ENCODE measurements at regions not wholly inside any gene's neighbourhood (a gene's known extent, or its start where the extent isn't known, plus 50 kb on each side); places are given as distances from the start of the nearest gene placed in this dataset.
"Not testable (repeated sequence)": the region's sequence is repeated elsewhere in the genome, so short reads cannot be mapped to it uniquely, and the experiment has no call there.

DNA sequence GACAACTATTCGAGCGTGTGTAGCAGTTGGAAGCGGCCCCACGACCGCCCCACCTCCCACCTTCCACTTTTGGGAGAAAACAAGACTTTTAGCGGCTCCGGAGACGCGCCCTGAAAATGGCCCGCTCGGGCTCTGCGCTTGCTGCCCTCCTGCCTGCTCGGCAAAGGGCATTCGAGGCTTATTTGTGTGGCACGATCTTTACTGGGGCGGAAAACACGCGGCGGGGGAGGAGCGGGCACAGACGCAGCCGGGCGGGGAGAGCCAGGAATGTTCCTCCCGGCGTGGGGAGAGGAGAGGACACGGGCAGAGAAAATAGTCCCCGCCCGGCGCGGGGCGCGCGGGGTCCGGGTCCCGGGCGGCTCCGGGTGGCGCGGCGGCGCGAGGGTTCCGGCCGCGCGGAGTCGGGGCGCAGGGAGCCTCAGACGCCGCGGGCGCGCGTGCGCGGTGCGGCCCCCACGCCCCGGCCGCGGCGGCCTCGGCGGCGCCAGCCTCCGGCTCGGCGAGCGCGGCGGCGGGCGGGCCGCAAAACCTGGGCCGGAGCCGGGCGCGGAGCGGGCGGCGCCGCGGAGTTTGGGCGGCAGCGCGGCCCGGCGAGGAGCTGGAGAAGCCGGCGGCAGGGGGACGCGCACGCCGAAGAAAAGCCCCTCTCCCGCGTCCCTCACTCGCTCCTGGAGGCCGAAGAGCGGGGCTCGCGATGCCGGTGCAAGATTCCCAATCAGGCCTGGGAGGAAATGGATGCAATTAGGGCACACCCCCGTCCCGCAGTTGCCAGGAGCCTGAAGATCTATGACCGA lies 90.0 kb upstream of the ARID1B start:
- peaks cover 24% of the 10 kb centered on the region for H3K27me3 Mint-ChIP-seq (ENCODE audit: low read depth)

DNA sequence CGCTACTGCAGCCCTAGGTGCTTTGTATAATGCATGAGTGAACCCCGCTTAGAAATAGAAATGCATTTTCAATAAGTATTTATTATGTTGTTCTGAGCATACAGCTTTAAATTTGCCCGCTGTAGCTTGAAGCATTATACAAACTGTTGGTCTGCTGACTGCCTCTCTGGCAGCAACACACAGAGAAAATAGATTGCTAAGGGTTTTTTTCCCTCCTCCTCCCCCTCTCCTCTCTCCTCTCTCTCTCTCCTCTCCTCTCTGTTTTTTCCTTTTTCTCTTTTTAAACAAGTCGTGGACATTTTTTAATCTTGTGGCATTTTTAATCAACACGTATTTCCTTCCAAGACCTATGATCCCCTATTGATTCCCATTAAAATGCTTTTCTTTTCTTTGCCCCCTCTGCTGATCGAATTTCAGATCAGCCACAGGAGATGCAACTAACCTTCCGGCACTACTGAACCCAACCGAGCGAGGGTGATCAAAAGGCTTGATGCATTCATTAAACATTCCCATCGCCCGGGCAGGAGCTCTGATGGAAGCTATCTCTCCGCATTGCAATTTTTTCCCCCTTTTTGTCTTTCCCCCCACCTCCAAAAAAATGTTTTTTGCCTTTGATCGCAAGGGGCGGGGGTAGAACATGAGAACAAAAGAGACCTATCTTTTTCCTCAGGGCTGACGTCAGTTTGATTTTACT lies 90.7 kb upstream of the ARID1B start:
- peak overlapping the region; percentile 73 for H3K27ac Mint-ChIP-seq
- peaks cover 29% of the 10 kb centered on the region for H3K4me1 Mint-ChIP-seq (ENCODE audit: low read depth)
- H3K9me3 Mint-ChIP-seq = no peaks in the 10 kb centered on the region
- no peak for DNase-seq (ENCODE audit: low spot score)
- intact Hi-C loops (cut with micrococcal nuclease) = loop anchor here (5.0 to 10.0 kb wide), 3 partner anchors 122 to 268 kb away; no protein-coding TSS in a partner anchor
- peaks cover 24% of the 10 kb centered on the region for H3K27me3 Mint-ChIP-seq (ENCODE audit: low read depth)
- H3K4me3 Mint-ChIP-seq (ENCODE audit: low read depth) = peak overlapping the region; percentile 84
- no peaks in the 10 kb centered on the region for H3K36me3 Mint-ChIP-seq (ENCODE audit: low read depth)

More for the DNA sequence above, 90.0 kb upstream of the ARID1B start:
- peak overlapping the region; percentile 73 for H3K27ac Mint-ChIP-seq
- peak; percentile 75 for DNase-seq (ENCODE audit: low spot score)
- peak overlapping the region; percentile 84 for H3K4me3 Mint-ChIP-seq (ENCODE audit: low read depth)
- H3K36me3 Mint-ChIP-seq (ENCODE audit: low read depth) = no peaks in the 10 kb centered on the region
- intact Hi-C loops (cut with micrococcal nuclease) = loop anchor here (1.0 to 10.0 kb wide), 4 partner anchors 90 to 268 kb away; partner anchors contain the start of gene ARID1B
- H3K9me3 Mint-ChIP-seq = no peaks in the 10 kb centered on the region
- peaks cover 29% of the 10 kb centered on the region for H3K4me1 Mint-ChIP-seq (ENCODE audit: low read depth)

DNA sequence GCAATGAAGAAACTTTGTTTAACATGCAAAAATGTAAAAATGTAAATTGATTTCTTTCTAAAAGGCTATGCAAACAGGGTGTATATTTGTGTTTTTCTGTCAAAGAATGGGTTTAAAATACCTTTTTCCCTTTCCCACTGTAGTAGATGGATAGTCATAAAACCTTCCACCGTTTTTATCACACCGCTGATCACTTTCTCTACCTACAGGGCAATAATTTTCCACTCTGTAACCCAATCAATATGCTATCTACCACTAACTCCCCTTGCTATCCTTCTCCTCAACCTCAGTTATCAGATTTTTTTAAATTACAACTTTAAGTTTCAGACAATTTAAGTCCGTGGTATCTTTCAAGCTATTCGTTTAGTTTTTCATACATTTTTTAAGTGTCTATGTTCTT lies 91.4 kb upstream of the ARID1B start:
- Mint-ChIP-seq H3K27me3 (ENCODE audit: low read depth) (peaks cover 24% of the 10 kb centered on the region), H3K4me1 (ENCODE audit: low read depth) (peaks cover 28% of the 10 kb centered on the region), H3K4me3 (ENCODE audit: low read depth) (peak overlapping the region; percentile 84), H3K36me3 (ENCODE audit: low read depth) (no peaks in the 10 kb centered on the region), H3K9me3 (no peaks in the 10 kb centered on the region), H3K27ac (peak overlapping the region; percentile 14)
- no peak for DNase-seq (ENCODE audit: low spot score)
- intact Hi-C loops (cut with micrococcal nuclease) = loop anchor here (5.0 to 10.0 kb wide), 3 partner anchors 121 to 269 kb away; no protein-coding TSS in a partner anchor

DNA sequence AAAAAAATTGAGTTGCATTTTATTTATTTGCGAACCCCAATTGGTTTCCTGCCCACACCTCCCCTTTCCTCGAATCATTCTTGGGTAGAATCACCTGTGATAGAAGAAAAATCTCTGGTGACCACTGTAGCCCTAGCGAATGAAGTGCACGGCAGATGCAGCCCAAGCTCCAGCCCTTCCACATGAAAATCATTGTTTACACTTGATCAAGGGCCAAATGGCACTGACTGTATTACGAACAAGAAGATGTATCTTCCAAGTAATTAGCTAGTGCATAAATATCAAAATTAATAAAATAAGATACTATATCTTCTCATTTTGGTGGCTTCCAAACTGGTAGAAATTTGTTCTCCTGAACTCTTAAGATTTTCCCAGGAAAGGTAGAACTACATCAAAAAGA lies 93.4 kb upstream of the ARID1B start:
- H3K36me3 Mint-ChIP-seq (ENCODE audit: low read depth) = no peaks in the 10 kb centered on the region
- intact Hi-C loops (cut with micrococcal nuclease) = loop anchor here (10.0 kb wide), 2 partner anchors 119 to 271 kb away; no protein-coding TSS in a partner anchor
- no peaks in the 10 kb centered on the region for H3K9me3 Mint-ChIP-seq
- H3K4me1 Mint-ChIP-seq (ENCODE audit: low read depth) = peaks cover 25% of the 10 kb centered on the region
- peaks cover 22% of the 10 kb centered on the region for H3K27me3 Mint-ChIP-seq (ENCODE audit: low read depth)
- DNase-seq (ENCODE audit: low spot score) = no peak
- no peak overlapping the region for H3K4me3 Mint-ChIP-seq (ENCODE audit: low read depth)
- no peak overlapping the region for H3K27ac Mint-ChIP-seq

DNA sequence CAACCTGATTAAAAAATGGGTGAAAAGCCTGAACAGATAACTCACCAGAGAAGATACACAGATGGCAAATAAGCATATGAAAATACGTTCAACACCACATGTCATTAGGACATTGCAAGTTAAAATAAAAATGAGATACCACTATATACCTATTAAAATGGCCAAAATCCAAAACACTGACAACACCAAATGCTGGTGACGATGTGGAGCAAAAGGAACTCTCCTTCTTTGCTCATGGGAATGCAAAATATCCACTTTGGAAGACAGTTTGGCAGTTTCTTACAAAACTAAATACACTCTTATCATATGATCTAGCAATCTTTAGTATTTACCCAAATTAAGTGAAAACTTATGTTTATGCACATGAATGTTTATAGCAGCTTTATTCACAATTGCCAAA lies 100.5 kb upstream of the ARID1B start:
- Mint-ChIP-seq H3K9me3 (peaks cover 27% of the 10 kb centered on the region), H3K4me1 (ENCODE audit: low read depth) (no peaks in the 10 kb centered on the region), H3K27ac (no peak overlapping the region), H3K4me3 (ENCODE audit: low read depth) (no peak overlapping the region), H3K27me3 (ENCODE audit: low read depth) (peaks cover 1% of the 10 kb centered on the region), H3K36me3 (ENCODE audit: low read depth) (no peaks in the 10 kb centered on the region)
- intact Hi-C loops (cut with micrococcal nuclease) = no loop called here
- DNase-seq (ENCODE audit: low spot score) = no peak

GRCh38 chr6:156674197-156674596 lies 103.0 kb upstream of the ARID1B start:
- DNase-seq (ENCODE audit: low spot score) = no peak
- Mint-ChIP-seq H3K27me3 (ENCODE audit: low read depth) (peaks cover 1% of the 10 kb centered on the region), H3K36me3 (ENCODE audit: low read depth) (no peaks in the 10 kb centered on the region), H3K9me3 (peaks cover 29% of the 10 kb centered on the region), H3K27ac (no peak overlapping the region), H3K4me3 (ENCODE audit: low read depth) (no peak overlapping the region), H3K4me1 (ENCODE audit: low read depth) (no peaks in the 10 kb centered on the region)
- intact Hi-C loops (cut with micrococcal nuclease) = no loop called here

DNA sequence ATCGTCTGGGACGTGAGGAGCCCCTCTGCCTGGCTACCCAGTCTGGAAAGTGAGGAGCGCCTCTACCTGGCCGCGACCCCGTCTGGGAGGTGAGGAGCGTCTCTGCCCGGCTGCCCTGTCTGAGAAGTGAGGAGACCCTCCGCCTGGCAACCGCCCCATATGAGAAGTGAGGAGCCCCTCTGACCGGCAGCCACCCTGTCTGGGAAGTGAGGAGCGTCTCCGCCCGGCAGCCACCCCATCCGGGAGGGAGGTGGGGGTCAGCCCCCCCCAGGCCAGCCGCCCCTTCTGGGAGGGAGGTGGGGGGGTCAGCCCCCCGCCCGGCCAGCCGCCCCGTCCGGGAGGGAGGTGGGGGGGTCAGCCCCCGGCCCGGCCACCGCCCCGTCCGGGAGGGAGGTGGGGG lies 107.1 kb upstream of the ARID1B start:
- H3K4me3 Mint-ChIP-seq (ENCODE audit: low read depth); H3K4me1 Mint-ChIP-seq (ENCODE audit: low read depth); H3K27ac Mint-ChIP-seq; intact Hi-C loops (cut with micrococcal nuclease); H3K36me3 Mint-ChIP-seq (ENCODE audit: low read depth); DNase-seq (ENCODE audit: low spot score): not testable (repeated sequence)
- peaks cover 27% of the 10 kb centered on the region for H3K9me3 Mint-ChIP-seq
- H3K27me3 Mint-ChIP-seq (ENCODE audit: low read depth) = peaks cover 16% of the 10 kb centered on the region

DNA sequence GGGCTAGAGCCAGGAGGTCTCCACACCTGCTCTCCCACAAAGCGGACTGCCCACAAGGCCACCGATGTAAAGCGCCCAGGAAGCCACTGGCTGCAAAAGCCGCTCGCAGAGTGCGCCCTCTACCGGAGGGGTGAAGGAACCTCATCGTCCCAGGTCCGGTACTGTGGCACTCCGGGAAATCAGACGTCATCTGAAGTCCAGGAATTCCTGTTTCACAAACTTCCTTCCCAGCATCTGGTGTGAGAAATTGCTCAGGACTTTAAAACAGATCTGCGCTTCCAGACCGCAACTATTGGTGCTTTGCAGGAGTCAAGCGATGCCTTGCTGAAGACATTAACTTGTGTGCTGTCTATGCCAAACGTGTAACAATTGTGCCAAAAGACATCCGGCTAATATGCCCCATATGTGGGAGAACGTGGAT lies 115.1 kb upstream of the ARID1B start:
- peaks cover 15% of the 10 kb centered on the region for H3K4me1 Mint-ChIP-seq (ENCODE audit: low read depth)
- intact Hi-C loops (cut with micrococcal nuclease) = no loop called here
- no peak overlapping the region for H3K4me3 Mint-ChIP-seq (ENCODE audit: low read depth)
- DNase-seq (ENCODE audit: low spot score) = no peak
- H3K9me3 Mint-ChIP-seq = no peaks in the 10 kb centered on the region
- H3K27ac Mint-ChIP-seq = no peak overlapping the region
- peaks cover 13% of the 10 kb centered on the region for H3K27me3 Mint-ChIP-seq (ENCODE audit: low read depth)
- H3K36me3 Mint-ChIP-seq (ENCODE audit: low read depth) = no peaks in the 10 kb centered on the region

- H3K4me3 Mint-ChIP-seq (ENCODE audit: low read depth) = no peak overlapping the region
- H3K27me3 Mint-ChIP-seq (ENCODE audit: low read depth) = peaks cover 8% of the 10 kb centered on the region
- H3K36me3 Mint-ChIP-seq (ENCODE audit: low read depth) = no peaks in the 10 kb centered on the region
- intact Hi-C loops (cut with micrococcal nuclease) = no loop called here
- no peak overlapping the region for H3K27ac Mint-ChIP-seq
- no peak for DNase-seq (ENCODE audit: low spot score)
- peaks cover 15% of the 10 kb centered on the region for H3K4me1 Mint-ChIP-seq (ENCODE audit: low read depth)
- no peaks in the 10 kb centered on the region for H3K9me3 Mint-ChIP-seq
Measured at GRCh38 chr6:156660389-156660788, 116.8 kb upstream of the ARID1B start.

DNA sequence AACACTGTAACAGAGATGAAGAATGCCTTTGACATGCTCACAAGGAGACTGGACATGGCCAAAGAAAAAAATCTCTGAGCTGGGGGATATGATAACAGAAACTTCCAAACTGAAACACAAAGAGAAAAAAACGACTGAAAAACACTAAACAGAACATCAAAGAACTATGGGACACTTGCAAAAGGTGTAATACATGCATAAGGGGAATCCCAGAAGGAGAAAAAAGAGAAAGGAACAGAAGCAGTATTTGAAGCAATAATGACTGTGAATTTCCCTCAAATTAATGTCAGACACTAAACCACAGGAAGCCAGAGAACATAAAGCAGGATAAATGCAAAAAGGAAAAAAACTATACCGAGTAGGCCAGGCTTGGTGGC lies 117.4 kb upstream of the ARID1B start:
- intact Hi-C loops (cut with micrococcal nuclease) = no loop called here
- no peaks in the 10 kb centered on the region for H3K36me3 Mint-ChIP-seq (ENCODE audit: low read depth)

DNA sequence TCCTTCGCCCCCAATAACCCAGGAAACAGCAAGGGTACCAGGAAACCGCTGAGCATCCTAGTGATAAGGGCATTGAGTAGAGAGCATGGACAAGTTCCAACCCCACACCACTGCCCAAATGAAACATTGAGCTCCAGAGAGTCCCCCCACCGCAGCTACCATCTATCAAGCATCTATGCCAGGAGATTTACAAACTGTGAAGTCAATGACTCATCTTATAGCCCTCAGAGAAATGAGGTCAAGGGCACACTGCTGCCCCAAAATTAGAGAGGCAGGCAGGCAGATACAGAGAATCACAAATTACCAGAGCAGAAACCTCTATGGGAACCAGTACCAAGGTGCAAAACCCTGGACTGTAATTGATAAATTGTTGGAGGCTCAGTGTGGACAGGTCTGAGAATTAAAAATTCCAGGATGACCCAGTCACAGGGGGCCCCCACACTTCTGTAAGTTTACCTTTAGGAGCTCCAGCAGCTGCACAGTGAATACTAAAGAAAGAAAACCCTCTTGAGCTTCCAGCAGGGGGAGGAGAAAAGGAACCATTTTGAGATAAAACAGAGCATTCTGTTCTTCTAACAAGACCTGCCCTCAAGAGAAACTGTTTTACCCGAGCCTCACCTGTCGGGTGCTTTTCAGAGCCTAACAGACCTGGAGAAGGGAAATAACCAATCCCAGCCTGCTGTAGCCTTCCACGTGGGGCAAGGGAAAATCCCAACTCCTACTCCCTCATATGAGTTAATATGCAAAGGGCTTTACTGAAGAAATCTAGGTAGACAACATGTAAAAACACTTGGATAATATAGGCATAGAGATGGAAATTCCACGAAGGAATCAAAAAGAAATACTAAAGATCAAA lies 118.0 kb upstream of the ARID1B start:
- peaks cover 3% of the 10 kb centered on the region for H3K27me3 Mint-ChIP-seq (ENCODE audit: low read depth)

More for the DNA sequence above, 117.4 kb upstream of the ARID1B start:
- Mint-ChIP-seq H3K4me3 (ENCODE audit: low read depth) (no peak overlapping the region), H3K27ac (no peak overlapping the region), H3K27me3 (ENCODE audit: low read depth) (peaks cover 5% of the 10 kb centered on the region), H3K4me1 (ENCODE audit: low read depth) (peaks cover 15% of the 10 kb centered on the region), H3K9me3 (no peaks in the 10 kb centered on the region)
- DNase-seq (ENCODE audit: low spot score) = no peak

DNA sequence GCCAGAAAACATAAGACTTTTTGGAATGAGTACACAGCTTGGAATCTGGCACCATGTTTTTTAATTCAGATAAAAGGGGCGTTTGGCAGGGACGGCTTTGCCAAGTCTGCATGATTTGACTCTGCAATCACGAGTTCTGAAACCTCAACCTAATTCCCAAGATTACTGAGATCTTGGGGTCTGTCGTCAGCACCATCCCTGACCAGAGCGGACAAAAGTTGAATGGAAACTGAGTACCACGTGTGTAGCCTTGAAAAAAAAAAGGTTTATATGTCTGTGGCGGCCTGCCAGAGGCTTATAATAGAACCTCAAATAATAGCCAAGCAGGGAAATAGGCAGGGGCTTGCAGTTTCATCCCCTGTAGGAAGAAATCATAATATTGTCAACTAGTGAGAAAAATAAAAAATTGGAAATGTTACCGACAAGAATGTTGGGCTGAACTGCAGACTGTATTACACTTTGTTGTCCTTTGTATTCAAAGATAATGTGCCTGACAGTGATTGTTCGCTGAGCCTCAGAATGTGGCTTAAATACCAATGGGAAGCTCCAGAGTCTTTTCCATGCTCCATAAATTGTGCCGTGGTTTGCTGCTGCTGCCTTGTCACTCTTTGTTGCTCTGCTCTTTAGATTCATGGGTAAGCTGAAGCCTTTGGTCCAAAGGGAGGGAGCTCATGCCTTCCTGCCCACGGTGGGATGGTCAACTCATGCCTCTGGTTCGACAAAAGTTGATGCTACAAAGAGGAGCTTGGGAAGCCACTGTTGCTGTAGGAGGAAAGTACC lies 118.8 kb upstream of the ARID1B start:
- no peak for DNase-seq (ENCODE audit: low spot score)
- no peak overlapping the region for H3K4me3 Mint-ChIP-seq (ENCODE audit: low read depth)
- peaks cover 9% of the 10 kb centered on the region for H3K27me3 Mint-ChIP-seq (ENCODE audit: low read depth)
- H3K36me3 Mint-ChIP-seq (ENCODE audit: low read depth) = no peaks in the 10 kb centered on the region
- H3K4me1 Mint-ChIP-seq (ENCODE audit: low read depth) = peaks cover 15% of the 10 kb centered on the region
- no peaks in the 10 kb centered on the region for H3K9me3 Mint-ChIP-seq
- no peak overlapping the region for H3K27ac Mint-ChIP-seq
- intact Hi-C loops (cut with micrococcal nuclease) = no loop called here

More for the DNA sequence above, 118.0 kb upstream of the ARID1B start:
- Mint-ChIP-seq H3K4me1 (ENCODE audit: low read depth) (peaks cover 15% of the 10 kb centered on the region), H3K36me3 (ENCODE audit: low read depth) (no peaks in the 10 kb centered on the region), H3K27ac (no peak overlapping the region), H3K4me3 (ENCODE audit: low read depth) (no peak overlapping the region), H3K9me3 (no peaks in the 10 kb centered on the region)
- intact Hi-C loops (cut with micrococcal nuclease) = no loop called here
- DNase-seq (ENCODE audit: low spot score) = no peak

All from activated T-helper 2 cell treated with anti-CD3 and anti-CD28 coated beads, Interferon-gamma antibody, Interleukin-2, Interleukin-4, amounts not matched to agents 10 μg/mL and 5 μg/mL and 100 μg/mL, durations not matched to agents 14 hours and 24 hours and 36 hours (primary cell).